NCI-H2227 (cell line): ENCODE measurements at regions not wholly inside any gene's neighbourhood (a gene's known extent, or its start where the extent isn't known, plus 50 kb on each side); places are given as distances from the start of the nearest gene placed in this dataset.

Source experiments
- DNase-seq: peaks from one replicate; lab custom pipeline; 2025; ENCODE audit not compliant: unreplicated experiment; lab: John Stamatoyannopoulos, UW

DNA sequence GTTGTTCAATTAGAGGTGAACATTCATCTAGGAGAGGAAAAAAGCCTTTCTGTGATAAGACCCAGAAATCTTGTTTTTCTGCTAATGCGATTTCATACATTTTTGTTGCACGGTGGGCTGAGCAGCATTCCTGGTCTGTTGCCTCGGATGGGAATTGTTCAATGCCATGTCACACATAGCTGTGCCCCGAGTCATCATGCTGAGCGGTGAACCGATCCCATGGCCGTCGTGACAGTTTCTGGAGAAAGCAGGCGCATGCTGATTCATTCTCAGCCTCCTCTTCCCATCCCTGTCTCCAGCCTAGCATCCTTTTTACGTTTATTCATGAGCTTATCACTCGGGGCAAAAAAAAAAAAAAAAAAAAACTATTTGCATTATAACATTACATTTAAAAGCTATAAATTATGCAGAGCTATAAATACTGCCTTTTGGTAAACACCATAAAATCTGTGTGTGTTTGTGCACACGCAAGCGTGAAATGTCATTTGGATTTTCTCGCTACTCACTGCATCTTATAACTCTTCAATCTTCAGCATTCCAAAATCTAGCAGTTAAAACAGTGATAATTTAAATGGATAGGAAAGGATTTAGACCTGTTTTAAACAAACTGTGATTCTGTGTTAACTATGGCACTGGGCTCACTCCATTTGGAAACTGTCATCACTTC lies 58.9 kb upstream of the IFNGR1 start:
- no peak for DNase-seq

- no peak for DNase-seq
Measured at GRCh38 chr6:137272403-137272802, 53.2 kb upstream of the IFNGR1 start.

- peak; percentile 16 for DNase-seq
Measured at GRCh38 chr6:137271245-137272183, 52.3 kb upstream of the IFNGR1 start.

GRCh38 chr6:137269803-137270202 lies 50.6 kb upstream of the IFNGR1 start:
- DNase-seq: no peak

GRCh38 chr6:137269347-137269746 lies 50.2 kb upstream of the IFNGR1 start:
- DNase-seq: no peak
